HG02588 (cell line): ENCODE measurements at regions not wholly inside any gene's neighbourhood (a gene's known extent, or its start where the extent isn't known, plus 50 kb on each side); places are given as distances from the start of the nearest gene placed in this dataset.

Experiments used
- ATAC-seq: cut with Tn5 transposase; IDR thresholded peaks from one replicate; pipeline ENCODE4 v1.9.1; 2021; ENCODE audit warnings: mild to moderate bottlenecking, moderate library complexity; ENCODE audit not compliant: unreplicated experiment

- no peak for ATAC-seq
These were observed 667.6 kb upstream of the CELF2 start for GRCh38 chr10:10350050-10350449.

DNA sequence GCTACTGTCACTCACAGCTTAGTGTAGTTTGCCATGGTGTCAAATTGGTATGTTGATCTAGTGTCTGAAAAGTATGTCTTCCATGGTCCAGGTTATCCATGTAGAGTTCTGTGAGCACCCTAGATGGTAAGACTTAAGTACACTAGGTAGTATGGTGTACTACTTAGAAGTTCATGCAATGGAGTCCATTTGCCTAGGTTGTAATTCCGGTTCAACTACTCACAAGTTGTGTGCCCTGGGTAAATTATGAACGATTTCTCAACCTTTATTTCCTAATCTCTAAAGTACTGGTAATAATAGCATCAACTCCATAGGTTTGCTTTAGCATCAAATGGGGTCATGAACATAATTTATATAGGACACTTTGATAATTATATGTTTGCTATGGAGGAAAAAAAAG lies 666.2 kb upstream of the CELF2 start:
- no peak for ATAC-seq

- no peak for ATAC-seq
These were observed 664.3 kb upstream of the CELF2 start for GRCh38 chr10:10353326-10353868.

- no peak for ATAC-seq
These were observed 658.4 kb upstream of the CELF2 start for GRCh38 chr10:10359263-10359662.

DNA sequence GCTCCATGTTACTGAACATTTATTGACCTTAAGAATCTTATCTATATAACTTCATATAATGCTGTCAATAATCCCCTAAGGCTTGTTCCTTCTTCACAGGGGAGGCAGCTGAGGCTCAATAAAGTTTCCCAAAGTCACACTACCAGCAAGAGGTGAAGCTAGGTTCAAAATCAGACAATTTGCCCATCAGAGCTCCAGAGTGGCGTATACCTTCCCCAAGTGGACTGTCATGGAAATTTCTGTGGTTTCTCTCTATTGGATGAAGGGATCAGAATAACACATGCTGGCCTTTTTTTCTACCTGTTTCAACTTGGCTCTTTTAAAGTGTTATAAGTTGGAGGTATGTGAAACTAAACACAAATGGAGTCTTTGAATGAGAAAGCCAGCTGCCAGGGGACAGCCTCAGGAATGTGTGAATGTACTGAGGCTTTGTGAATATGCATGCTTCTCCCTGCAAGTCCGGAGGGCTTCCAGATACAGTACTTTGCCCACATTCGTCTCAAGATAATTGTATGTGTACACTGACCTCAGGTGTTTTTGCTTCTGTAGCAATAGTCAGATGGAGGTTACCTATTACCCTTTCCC lies 656.3 kb upstream of the CELF2 start:
- ATAC-seq: no peak

DNA sequence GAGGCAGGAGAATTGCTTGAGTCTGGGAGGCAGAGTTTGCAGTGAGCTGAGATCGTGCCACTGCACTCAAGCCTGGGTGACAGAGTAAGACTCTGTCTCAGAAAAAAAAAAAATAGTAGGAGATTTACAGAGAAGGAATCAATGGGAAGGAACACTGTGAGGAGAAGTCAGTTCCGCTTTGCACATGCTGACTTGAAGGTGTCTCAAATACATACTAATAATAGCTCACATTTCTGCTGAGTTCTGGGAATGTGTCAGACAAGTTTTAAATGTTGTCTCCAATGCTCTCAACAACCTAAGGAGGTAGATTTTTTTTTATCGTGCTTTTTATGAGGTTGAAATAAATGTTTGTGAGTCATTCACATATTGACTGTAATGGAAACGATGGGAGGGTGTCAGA lies 654.9 kb upstream of the CELF2 start:
- no peak for ATAC-seq

GRCh38 chr10:10363217-10363616 lies 654.5 kb upstream of the CELF2 start:
- ATAC-seq: no peak

GRCh38 chr10:10364902-10365301 lies 652.8 kb upstream of the CELF2 start:
- ATAC-seq: no peak

DNA sequence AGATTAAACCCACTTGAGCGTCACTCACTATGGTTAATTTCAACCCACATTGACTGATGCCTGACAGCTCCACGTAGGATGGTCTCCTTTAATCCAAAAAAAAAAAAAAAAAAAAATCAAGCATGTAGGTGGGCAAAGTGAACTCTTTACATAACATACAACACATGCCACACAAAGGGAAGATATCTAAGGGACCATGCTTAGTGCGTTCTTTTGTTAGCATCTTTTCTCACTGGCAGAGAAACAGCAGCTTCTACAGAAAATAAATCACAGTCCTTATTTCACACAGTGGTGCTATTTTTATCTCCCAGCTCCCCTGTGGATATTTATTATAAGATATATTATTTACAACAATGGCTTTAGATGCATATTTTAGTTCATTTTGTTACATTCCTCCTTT lies 652.0 kb upstream of the CELF2 start:
- ATAC-seq: no peak

DNA sequence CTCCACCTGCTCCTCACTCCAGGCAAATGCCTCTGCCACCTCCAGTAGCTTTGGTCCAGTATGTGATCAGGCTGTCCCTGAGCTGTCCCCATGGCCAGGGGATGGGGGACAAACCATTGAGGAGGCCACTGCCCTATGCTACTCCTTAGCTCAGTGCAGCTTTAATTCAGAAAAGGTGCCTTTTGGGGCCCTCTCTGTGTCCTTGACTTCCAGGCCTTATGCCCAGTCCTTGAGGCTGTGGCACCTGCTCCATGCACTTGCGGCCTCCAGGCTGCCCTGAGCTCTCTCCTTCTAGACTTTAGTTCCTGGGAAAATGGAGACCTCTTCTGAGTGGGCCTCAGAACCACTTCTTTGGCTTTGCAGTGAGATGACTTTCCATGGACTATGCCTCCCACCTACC lies 650.8 kb upstream of the CELF2 start:
- ATAC-seq: no peak

DNA sequence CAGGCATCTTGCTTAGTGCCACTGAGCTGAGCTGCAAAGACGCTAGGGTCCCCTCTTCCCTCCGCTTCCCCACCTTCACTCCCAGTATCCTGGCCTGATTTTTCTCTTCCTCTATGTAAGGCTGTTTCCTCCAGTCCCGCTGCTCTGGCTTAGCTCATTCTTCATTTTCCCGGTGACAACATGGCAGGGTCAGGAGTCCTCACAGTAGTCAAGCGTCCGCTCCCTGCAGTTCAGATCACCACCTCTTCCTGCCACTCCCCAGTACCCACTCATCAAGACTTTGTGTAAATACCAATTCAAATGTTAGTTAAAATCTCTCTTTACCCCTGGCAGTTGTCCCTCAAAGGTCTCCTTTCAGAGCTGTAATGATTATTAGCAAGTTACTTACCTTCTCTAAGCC lies 650.4 kb upstream of the CELF2 start:
- ATAC-seq: no peak

DNA sequence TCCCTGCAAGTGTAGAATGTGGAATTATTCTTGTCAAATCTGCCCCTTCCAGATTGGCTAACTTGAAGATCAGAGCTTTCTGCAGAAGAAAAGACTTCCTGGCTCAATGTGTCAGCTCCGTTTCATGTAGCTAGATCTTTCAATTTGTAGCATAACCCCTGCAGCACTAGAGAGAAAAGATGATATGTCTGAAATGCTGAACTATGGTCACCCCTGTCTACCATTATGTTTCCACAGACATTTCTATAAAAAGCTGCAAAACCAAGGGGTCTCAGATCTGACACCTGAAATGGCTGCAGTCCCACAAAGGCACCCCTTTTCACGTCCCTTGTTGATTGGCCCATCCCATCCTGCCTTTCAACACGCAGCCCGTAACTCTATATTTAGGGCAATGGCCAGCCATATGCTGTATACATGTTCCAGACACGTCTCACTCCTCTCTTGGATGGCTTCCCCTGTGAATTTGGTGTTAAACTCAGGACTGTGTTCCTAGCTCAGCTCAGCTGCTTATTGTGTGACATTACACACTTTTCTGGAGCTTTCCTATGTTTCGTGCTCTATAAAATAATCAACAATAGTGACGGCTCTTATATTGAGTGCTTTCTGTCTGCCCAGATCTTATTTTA lies 648.6 kb upstream of the CELF2 start:
- ATAC-seq: no peak

DNA sequence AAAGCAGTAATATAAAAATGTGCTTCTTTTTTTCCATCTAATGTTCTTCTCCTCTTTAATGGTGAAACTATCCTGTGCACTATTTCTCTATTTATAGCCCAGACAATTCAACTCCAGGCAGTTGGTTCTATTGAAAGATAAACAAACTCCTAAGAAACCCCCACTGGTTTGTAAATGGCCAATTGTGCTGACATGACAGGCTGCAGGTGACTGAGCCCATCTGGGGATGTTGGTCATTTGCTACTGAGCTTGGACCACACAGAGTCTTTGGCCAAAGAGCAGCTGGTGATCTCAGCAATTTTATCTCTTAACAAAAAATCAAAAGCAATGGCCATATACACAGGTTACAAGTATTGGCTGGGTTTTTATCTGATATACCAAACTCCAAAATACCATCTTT lies 631.8 kb upstream of the CELF2 start:
- ATAC-seq: no peak

DNA sequence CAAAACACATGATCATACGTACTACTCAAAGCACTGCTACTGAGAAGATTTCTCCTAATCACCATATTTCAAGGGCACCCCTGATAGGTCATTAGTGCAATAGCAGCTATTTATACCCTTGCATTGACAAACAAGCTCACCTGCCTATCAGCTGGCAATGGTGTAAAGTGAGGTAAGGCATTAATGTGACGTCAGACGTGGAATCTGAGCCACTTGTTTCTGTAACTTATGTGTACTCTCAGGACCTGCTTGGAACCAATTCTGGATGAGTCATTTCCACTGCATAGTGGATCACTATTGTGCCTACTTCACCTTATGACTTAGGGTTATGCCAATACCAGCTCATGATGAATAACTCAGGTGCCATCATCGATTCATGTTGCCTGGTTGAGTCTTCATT lies 628.5 kb upstream of the CELF2 start:
- ATAC-seq: no peak

- ATAC-seq: no peak
These were observed 625.2 kb upstream of the CELF2 start for GRCh38 chr10:10392511-10392910.

DNA sequence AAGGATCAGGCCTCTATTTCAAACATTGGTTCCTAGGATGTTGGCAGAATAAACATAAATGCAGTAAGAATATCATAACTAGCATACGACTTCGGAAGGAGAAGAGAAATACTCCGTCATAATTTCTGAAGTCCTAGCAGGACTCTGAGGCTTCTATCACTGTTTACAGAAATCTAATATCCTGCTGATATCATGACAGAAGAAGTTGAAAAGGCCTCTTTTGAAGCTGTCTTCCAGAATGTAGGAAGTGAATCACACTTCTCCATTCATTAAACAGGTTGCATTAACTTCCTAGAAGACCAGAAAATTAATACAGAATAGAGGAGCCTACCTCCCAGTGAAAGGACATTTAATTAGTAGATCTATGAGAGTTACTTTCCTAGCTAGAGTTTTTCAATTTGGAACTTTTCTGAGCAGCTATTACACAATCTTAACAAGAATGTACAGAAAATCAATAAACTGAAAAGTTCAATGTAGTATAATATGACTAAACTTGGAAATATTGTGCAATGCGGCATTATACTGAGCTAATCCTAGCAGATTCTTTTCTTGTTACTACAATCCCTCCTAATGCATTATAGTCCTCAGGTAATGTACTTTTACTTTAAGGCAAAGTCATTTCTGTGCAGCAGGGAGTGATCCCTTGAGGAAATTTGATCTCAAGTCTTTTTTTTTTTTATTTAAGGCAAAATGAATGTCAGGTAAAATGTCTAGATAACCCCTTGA lies 622.6 kb upstream of the CELF2 start:
- no peak for ATAC-seq

GRCh38 chr10:10396601-10397000 lies 621.1 kb upstream of the CELF2 start:
- ATAC-seq: no peak

GRCh38 chr10:10397906-10398305 lies 619.8 kb upstream of the CELF2 start:
- ATAC-seq: no peak

DNA sequence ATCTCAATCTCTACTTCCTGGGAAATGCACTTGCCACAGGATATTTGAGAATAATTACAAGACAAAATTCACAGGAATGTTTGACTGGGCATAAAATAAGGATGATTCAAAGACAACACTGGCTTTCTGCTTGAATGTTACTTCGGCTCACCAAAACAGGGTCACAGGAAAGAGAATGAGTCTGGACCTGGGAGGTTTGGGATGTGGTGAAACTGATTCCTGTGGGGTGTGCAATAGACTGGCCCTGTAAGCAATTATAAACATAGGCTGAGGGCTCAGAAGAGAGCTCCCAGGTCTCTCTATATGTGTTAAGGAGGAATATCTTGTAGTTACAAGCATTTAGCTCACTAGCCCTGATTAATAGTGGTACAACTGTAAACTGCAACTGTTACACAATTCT lies 613.9 kb upstream of the CELF2 start:
- no peak for ATAC-seq

- ATAC-seq: no peak
These were observed 600.0 kb upstream of the CELF2 start for GRCh38 chr10:10417671-10418070.

GRCh38 chr10:10418387-10418786 lies 599.3 kb upstream of the CELF2 start:
- ATAC-seq: peak; percentile 78

GRCh38 chr10:10421071-10421470 lies 596.6 kb upstream of the CELF2 start:
- ATAC-seq: no peak
